HG03342 (cell line): ENCODE measurements at regions not wholly inside any gene's neighbourhood (a gene's known extent, or its start where the extent isn't known, plus 50 kb on each side); places are given as distances from the start of the nearest gene placed in this dataset.

Experiments used
- ATAC-seq: cut with Tn5 transposase; IDR thresholded peaks from one replicate; pipeline ENCODE4 v1.9.1; 2021; ENCODE audit warnings: mild to moderate bottlenecking, moderate library complexity; ENCODE audit not compliant: unreplicated experiment

- ATAC-seq: no peak
Measured at GRCh38 chr6:44701637-44702101, 314.2 kb downstream of the CDC5L start.

GRCh38 chr6:44702292-44702691 is 314.8 kb downstream of the CDC5L start:
- no peak for ATAC-seq

GRCh38 chr6:44704240-44705150 is 317.0 kb downstream of the CDC5L start:
- ATAC-seq: peak; percentile 63

- no peak for ATAC-seq
Measured at GRCh38 chr6:44705596-44705995, 318.1 kb downstream of the CDC5L start.

GRCh38 chr6:44706011-44706410 is 318.5 kb downstream of the CDC5L start:
- no peak for ATAC-seq

GRCh38 chr6:44708208-44708607 is 320.7 kb downstream of the CDC5L start:
- ATAC-seq: no peak

- no peak for ATAC-seq
Measured at GRCh38 chr6:44712353-44713111, 325.0 kb downstream of the CDC5L start.

GRCh38 chr6:44715188-44715587 is 327.7 kb downstream of the CDC5L start:
- ATAC-seq: no peak

GRCh38 chr6:44715925-44716324 is 328.4 kb downstream of the CDC5L start:
- ATAC-seq: no peak

GRCh38 chr6:44717431-44717830 is 329.9 kb downstream of the CDC5L start:
- no peak for ATAC-seq

- no peak for ATAC-seq
Measured at GRCh38 chr6:44721954-44722578, 334.6 kb downstream of the CDC5L start.

GRCh38 chr6:44722736-44723135 is 335.2 kb downstream of the CDC5L start:
- no peak for ATAC-seq

- no peak for ATAC-seq
Measured at GRCh38 chr6:44723439-44724197, 336.1 kb downstream of the CDC5L start.

- ATAC-seq: no peak
Measured at GRCh38 chr6:44725070-44725469, 337.6 kb downstream of the CDC5L start.

- no peak for ATAC-seq
Measured at GRCh38 chr6:44727651-44728630, 340.4 kb downstream of the CDC5L start.

- no peak for ATAC-seq
Measured at GRCh38 chr6:44730771-44731391, 343.4 kb downstream of the CDC5L start.

- no peak for ATAC-seq
Measured at GRCh38 chr6:44731485-44732095, 344.1 kb downstream of the CDC5L start.

- ATAC-seq: no peak
Measured at GRCh38 chr6:44732243-44732642, 344.7 kb downstream of the CDC5L start.

GRCh38 chr6:44733126-44733525 is 345.6 kb downstream of the CDC5L start:
- no peak for ATAC-seq
